ENCODE measurements at regions not wholly inside any gene's neighbourhood (a gene's known extent, or its start where the extent isn't known, plus 50 kb on each side); places are given as distances from the start of the nearest gene placed in this dataset.

DNA sequence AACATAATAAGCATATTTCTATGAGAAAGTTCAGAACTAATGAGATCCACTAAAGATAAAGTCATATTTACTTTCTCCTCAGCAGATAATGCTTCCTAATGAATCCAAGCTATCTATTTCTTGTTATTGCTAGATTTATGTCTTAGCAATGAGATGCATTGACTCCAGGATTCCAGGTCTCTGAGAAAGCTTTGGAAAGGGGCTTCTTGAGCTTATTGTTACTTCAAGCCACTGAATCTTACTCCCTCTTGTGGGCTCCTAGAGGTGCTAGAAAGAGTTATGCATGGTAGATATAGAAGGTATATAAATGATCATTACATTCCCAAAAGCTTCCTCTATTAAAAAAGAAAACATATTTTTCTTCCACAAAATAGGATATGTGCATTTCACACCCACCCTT lies 246.4 kb upstream of the ADAMTS5 start:
- TF ChIP-seq PREB (CRISPR knock-in tag; IDR thresholded peaks at IDR 0.05) (no peak), ATF2 (CRISPR knock-in tag; IDR thresholded peaks at IDR 0.05) (no peak), EZH2 (IDR thresholded peaks at IDR 0.05; ENCODE audit: borderline replicate concordance, low read depth, low read length) (no peak), BCLAF1 (IDR thresholded peaks at IDR 0.05; ENCODE audit: borderline replicate concordance in 1 of 2, control insufficient read depth in 1 of 2, low read depth in 2 of 2, low read length in 1 of 2) (no peak), ZNF263 (CRISPR knock-in tag; IDR thresholded peaks at IDR 0.05; ENCODE audit: borderline replicate concordance) (no peak)
- TF ChIP-seq, protein P1, sequence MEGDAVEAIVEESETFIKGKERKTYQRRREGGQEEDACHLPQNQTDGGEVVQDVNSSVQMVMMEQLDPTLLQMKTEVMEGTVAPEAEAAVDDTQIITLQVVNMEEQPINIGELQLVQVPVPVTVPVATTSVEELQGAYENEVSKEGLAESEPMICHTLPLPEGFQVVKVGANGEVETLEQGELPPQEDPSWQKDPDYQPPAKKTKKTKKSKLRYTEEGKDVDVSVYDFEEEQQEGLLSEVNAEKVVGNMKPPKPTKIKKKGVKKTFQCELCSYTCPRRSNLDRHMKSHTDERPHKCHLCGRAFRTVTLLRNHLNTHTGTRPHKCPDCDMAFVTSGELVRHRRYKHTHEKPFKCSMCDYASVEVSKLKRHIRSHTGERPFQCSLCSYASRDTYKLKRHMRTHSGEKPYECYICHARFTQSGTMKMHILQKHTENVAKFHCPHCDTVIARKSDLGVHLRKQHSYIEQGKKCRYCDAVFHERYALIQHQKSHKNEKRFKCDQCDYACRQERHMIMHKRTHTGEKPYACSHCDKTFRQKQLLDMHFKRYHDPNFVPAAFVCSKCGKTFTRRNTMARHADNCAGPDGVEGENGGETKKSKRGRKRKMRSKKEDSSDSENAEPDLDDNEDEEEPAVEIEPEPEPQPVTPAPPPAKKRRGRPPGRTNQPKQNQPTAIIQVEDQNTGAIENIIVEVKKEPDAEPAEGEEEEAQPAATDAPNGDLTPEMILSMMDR (IDR thresholded peaks at IDR 0.05 in 2 of 3, conservative IDR thresholded peaks at IDR 0.05 in 1 of 3; ENCODE audit: insufficient read depth in 2 of 3, low read depth in 1 of 3, low read length in 3 of 3): no peak
